ENCODE measurements at regions not wholly inside any gene's neighbourhood (a gene's known extent, or its start where the extent isn't known, plus 50 kb on each side); places are given as distances from the start of the nearest gene placed in this dataset.
"Not testable (repeated sequence)": the region's sequence is repeated elsewhere in the genome, so short reads cannot be mapped to it uniquely, and the experiment has no call there.

GRCh38 chr14:43410631-43411030 lies 1096.5 kb downstream of the FSCB start:
- FAIRE-seq (no peak), DNase-seq (ENCODE audit: low read depth) (no peak)
- Histone ChIP-seq H3K36me3 (ENCODE audit: control insufficient read depth, insufficient read depth, low read length) (no peaks in the 10 kb centered on the region), H3K4me3 (ENCODE audit: low read depth, low read length) (no peak overlapping the region), H3K27me3 (ENCODE audit: control insufficient read depth, insufficient read depth, low read length) (no peaks in the 10 kb centered on the region)
- no peak for TF ChIP-seq CTCF (IDR thresholded peaks at IDR 0.05; ENCODE audit: insufficient read depth, low read length, severe bottlenecking)

- FAIRE-seq (no peak), DNase-seq (ENCODE audit: low read depth) (peak; percentile 8)
- no peaks in the 10 kb centered on the region for H3K27me3 ChIP-seq (ENCODE audit: control insufficient read depth, insufficient read depth, low read length)
- no peaks in the 10 kb centered on the region for H3K36me3 ChIP-seq (ENCODE audit: control insufficient read depth, insufficient read depth, low read length)
- no peak for TF ChIP-seq CTCF (IDR thresholded peaks at IDR 0.05; ENCODE audit: insufficient read depth, low read length, severe bottlenecking)
- no peak overlapping the region for H3K4me3 ChIP-seq (ENCODE audit: low read depth, low read length)
Measured at GRCh38 chr14:43408472-43408871, 1098.6 kb downstream of the FSCB start.

GRCh38 chr14:43407706-43408105 lies 1099.4 kb downstream of the FSCB start:
- DNase-seq (ENCODE audit: low read depth) = peak; percentile 0
- no peak for TF ChIP-seq CTCF (IDR thresholded peaks at IDR 0.05; ENCODE audit: insufficient read depth, low read length, severe bottlenecking)
- H3K36me3 ChIP-seq (ENCODE audit: control insufficient read depth, insufficient read depth, low read length) = no peaks in the 10 kb centered on the region
- no peaks in the 10 kb centered on the region for H3K27me3 ChIP-seq (ENCODE audit: control insufficient read depth, insufficient read depth, low read length)
- H3K4me3 ChIP-seq (ENCODE audit: low read depth, low read length) = no peak overlapping the region
- FAIRE-seq = no peak

- H3K4me3 ChIP-seq (ENCODE audit: low read depth, low read length) = no peak overlapping the region
- H3K27me3 ChIP-seq (ENCODE audit: control insufficient read depth, insufficient read depth, low read length) = no peaks in the 10 kb centered on the region
- no peak for DNase-seq (ENCODE audit: low read depth)
- no peaks in the 10 kb centered on the region for H3K36me3 ChIP-seq (ENCODE audit: control insufficient read depth, insufficient read depth, low read length)
- no peak for TF ChIP-seq CTCF (IDR thresholded peaks at IDR 0.05; ENCODE audit: insufficient read depth, low read length, severe bottlenecking)
- no peak for FAIRE-seq
Measured at GRCh38 chr14:43406931-43407330, 1100.2 kb downstream of the FSCB start.

- no peak for TF ChIP-seq CTCF (IDR thresholded peaks at IDR 0.05; ENCODE audit: insufficient read depth, low read length, severe bottlenecking)
- no peaks in the 10 kb centered on the region for H3K27me3 ChIP-seq (ENCODE audit: control insufficient read depth, insufficient read depth, low read length)
- no peak overlapping the region for H3K4me3 ChIP-seq (ENCODE audit: low read depth, low read length)
- H3K36me3 ChIP-seq (ENCODE audit: control insufficient read depth, insufficient read depth, low read length) = no peaks in the 10 kb centered on the region
- no peak for FAIRE-seq
- no peak for DNase-seq (ENCODE audit: low read depth)
Measured at GRCh38 chr14:43399289-43399688, 1107.8 kb downstream of the FSCB start.

GRCh38 chr14:43370565-43370896 lies 1136.6 kb downstream of the FSCB start:
- not testable (repeated sequence) for H3K27me3 ChIP-seq (ENCODE audit: control insufficient read depth, insufficient read depth, low read length); FAIRE-seq; H3K4me3 ChIP-seq (ENCODE audit: low read depth, low read length); H3K36me3 ChIP-seq (ENCODE audit: control insufficient read depth, insufficient read depth, low read length); DNase-seq (ENCODE audit: low read depth)
